NCI-H345 treated with DMSO at 0.1 percent for 48 hours (cell line): ENCODE measurements at regions not wholly inside any gene's neighbourhood (a gene's known extent, or its start where the extent isn't known, plus 50 kb on each side); places are given as distances from the start of the nearest gene placed in this dataset.
"Not testable (repeated sequence)": the region's sequence is repeated elsewhere in the genome, so short reads cannot be mapped to it uniquely, and the experiment has no call there.

Experiments
- DNase-seq: peaks from one replicate; lab custom pipeline; 2025; ENCODE audit not compliant: unreplicated experiment; lab: John Stamatoyannopoulos, UW

DNA sequence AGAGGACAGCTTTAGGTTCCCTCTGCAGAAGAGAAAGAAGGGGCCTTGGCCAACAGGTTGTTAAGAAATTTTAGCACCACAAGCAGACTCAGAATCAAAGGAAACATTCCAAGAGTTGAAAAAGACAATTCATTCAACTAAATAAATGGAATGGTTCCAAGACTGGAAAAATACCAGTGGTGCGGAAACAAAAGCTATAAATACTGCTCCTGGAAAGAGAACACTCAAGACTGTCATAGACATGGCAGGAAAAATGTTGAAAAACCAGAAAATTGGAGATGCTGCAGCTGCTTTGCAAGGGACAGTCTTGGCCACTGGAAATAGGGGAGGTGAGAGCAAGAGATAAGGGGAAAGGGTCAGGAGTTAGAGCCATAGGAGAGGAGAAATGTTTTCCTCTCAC lies 312.7 kb upstream of the CYRIA start:
- DNase-seq = no peak

DNA sequence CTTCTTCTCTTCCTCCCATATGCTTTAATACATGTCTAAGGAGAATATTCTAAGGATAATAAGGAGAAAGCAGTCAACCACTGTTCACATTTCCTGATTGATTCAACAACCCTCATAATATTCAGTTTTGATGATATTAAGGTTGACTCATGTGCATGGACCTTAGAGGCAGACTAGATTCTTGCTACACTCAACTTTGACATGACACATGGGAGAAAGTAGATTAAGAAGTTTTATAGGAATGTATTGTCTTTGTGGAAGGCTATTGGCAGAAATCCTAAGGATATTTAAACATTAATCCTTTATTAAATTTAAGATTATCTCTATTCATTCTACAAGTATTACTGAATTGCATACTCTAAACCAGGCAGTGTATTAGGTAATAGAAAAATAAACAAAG lies 309.1 kb upstream of the CYRIA start:
- DNase-seq = no peak

DNA sequence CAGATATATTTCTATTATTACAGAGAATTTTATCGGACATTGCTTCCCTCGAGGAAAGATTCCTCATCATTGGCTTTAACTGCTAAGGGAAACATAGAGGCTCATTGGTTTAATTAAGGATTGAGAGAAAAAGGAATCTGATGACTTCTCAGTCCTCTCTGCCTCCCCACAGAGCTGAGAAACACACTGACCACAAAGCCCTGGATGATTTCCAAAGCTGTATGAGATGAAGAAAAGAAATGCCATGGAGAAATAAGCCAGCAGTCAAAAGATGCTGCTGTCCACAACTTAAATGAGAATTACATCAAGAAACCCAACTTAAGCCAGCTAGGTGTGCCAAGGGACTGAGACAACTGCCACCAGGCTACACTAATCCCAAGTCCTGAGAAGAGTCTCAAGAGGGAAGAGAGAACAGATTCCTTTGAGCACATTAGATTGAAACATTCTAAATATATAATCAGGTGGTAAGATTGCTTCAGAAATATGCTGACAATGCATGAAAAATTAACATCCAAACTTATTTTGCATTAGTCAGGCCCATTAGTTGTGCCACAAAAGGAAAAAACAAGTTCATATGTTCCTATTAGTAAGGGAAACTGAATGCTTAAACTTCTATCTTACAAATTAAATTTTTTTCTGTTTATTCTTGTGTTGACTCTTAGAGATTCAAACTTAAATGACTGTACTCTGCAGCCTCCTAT lies 308.1 kb upstream of the CYRIA start:
- no peak for DNase-seq

DNA sequence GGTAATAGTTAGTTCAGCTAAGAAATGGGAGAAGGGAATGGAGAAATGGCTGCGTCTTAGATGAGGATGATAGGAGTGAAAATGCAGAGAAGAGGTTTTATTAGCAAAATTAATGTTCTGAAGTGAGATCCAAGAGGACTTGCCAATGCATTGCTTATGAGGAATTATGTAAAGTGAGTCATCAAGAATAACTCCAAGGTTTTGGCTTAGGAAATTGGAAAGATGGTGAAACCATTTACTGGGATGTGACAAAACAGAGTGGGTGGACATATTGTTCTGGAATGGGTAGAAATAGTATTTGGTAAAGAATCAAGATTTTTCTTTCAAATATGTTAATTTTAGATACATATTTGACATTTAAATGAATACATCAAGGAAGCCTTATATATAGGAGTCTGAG lies 306.6 kb upstream of the CYRIA start:
- DNase-seq = no peak

DNA sequence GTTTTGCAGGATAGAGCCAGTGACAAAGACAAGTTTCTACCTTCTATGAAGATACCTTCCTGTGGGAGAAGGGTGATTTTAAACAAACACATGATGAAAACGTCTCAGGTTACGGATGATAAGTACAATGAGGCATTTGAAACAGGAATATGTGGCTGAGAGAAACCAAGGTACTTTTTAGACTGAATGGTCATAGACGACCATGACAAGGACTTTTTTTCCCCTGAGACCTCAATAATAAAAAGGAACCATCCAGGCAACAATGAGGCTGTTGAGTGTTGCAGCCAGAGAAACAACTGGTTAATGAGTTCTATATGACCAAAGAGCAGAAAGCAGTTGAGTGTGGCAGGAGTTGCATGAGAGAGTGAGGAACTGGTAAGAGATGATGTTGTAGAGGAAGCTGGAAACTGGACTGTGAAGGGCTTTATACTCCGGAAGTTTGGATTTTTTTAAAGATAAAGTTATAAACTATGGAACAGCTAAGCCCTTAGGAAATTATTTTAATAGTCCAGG lies 306.1 kb upstream of the CYRIA start:
- DNase-seq = peak; percentile 30

DNA sequence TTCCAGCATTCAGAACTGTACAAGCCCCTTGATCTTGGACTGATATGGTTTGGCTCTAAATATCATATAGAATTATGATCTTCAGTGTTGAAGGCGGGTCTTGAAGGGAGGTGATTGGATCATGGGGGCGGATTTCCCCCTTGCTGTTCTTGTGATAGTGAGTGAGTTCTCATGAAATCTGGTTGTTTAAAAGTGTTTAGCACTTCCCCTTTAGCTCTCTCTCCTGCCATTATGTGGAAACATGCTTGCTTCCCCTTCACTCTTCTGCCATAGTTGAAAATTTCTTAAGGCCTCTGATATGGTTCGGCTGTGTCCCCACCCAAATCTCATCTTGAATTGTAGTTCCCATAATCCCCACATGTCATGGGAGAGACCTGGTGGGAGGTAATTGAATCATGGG lies 305.3 kb upstream of the CYRIA start:
- DNase-seq = not testable (repeated sequence)

DNA sequence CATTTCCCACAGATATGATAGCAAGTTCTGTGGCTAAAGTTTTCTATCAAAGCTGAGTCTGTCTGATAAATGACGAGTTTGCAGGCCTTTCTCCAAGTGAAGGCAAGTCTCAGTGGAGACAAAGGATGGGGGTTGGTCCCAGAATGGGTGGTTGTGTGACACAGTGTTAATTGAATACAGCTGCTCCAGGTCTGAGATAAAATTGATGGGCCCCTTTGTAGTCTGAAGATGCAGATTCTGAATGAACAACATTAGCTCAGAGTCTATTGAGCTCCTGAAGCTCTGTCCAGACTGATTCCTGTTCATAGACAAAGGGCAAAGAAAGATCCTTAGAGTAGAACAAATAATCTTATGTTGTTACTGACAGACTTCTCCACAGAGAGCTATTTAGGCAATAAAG lies 296.9 kb upstream of the CYRIA start:
- no peak for DNase-seq

DNA sequence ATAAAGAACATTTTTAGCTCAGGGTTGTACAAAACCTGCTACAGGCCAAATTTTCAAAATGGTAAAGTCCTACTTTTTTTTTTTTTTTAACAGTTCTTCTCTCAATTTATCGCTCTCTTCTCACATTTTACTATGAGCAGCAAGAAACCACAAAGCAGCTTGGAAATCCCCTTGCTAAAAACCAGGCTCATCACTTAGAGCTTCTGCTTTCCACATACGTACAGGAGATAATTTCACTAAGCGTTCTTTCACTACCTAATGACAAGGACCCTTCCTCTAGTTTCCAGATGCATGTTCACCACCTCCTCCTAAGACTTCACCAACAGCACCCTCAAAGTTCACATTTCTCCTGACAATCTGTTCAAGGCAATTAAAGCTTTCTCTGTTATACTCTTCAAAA lies 294.9 kb upstream of the CYRIA start:
- DNase-seq = no peak

DNA sequence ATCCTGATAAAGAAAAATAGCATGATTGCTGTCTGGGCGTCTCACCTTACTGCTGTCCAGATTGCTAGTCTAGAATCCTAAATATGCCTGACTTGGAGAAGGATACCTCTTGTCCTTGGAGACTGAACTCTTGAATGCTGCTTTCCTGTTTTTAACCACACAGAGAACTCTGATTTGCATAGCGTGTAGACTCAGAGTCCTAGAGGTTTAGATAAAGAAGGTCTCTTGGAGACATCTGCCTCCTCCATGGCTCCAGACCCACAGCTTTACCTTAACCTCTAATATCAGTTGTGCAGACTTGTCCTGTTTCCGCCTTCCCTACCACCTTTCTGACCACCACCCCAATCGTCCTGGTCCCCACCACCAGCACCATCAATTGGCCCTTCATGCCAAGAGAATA lies 292.6 kb upstream of the CYRIA start:
- no peak for DNase-seq

DNA sequence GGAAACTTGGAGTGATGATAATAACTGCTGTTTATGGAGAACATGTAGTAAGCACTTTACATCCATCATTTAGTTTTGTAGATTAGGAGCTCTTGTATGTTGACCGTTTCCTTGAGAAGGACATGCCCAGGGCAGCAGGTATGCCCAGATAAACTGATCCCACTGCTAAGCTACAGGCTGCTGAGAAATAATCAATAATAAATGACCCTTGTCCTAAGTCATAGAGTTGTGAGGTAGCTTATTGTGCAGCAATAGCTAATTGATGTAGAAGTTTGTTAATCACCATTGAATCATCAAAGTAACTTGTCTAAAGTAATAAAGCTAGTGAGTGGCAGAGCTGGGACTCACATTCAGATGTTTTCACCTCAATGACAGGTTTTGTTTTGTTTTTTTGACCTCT lies 287.2 kb upstream of the CYRIA start:
- no peak for DNase-seq

DNA sequence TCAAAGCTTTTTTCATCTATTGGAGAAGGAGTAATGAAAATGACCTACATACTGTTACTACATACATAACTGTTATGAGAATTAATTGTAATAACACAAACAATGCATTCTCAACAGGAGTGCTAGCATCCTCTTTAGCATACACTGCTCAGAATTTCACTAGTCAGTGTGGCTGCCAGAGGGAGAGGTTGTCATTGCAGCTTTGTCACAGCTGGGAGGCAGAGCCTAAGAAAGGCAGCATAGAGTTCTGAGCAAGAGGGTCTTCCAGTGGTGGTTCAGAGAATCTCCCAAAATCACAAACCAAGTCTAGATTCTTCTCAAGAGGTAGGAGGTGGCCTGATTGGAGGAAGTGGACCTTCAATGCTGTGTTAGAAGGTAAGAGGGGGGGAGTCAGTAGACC lies 286.7 kb upstream of the CYRIA start:
- DNase-seq = no peak

DNA sequence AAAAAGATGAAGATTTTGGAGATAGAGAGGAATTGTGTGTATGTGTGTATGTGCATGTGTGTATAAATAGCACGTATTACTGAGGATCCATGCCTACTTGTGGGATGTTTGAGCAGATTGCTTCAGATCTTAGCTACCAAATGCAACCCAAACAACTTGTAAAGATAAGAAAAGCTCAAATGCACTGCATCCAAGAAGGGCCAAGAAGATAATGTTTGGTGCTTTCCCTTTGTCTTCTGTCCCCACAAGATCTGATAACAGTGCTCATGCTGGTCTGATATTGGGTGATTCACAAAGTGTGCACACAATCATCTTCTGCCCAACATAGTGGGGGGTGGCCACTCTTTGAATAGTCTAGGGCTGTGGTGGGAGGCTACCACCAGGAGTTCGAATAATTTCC lies 284.8 kb upstream of the CYRIA start:
- DNase-seq = no peak

DNA sequence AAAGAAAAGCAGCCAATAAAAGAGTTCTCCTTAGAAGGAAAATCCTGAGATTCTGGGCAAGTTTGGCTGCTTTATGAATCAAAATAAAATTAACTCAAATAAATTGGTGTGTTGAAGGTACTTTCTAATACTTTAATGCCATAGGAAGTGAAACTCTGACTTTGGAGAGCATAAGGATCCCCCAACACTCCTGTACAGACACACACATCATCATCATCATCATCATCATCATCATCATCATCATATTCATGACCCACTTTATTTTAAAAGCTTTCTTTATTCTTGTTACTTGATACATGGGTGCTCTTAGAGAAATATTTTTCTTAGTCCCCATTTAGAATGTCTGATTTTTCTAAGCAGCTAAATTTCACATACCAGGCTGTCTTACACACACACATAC lies 283.1 kb upstream of the CYRIA start:
- DNase-seq = no peak

DNA sequence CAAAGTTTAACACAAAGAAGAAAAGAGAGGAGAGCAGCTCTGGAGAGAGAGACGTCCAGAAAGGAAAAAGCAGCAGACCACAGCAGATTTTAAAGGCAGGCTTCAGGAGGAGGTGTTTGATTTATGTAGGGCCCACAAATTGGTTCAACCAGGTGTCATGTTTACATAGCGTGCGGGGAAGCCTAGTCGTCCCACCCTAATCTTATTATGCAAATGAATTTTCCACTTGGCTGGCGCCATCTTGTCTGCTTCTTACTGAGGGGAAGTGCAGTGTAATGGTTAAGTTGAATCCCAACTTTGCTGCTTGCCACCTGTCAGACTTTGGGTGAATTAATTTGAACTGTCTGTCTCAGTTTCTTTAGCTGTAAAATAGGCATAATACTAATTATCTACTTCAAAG lies 282.4 kb upstream of the CYRIA start:
- no peak for DNase-seq

DNA sequence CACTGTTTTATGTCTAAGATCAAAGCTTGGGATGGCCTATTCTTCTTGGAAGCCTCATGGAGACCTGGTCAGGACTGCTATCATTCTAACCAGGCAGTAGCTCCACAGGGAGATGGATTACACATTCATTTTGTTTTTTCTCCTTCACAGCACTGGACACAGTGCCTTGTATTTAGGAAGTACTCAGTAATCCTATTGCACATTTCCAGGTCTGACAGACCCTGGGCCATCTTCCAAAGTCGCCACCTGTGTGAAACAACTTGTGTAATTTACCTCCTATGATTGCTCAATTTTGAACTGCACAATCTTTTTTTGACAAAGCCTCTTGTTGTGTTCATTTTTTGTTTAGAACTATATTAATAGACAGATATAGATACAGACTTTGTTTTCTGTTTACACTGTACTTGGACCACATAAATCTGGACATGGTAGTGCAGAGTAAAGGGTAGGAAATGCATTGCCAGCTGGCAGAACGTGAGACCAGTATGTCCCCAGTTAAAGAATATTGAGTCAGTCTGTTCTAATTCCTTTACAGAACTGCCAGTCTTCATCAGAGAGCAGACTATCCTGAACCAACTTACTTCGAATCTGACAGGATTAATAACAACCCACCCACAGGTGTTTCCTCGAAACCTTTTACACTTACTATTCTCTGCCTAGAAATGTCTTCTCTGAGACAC lies 277.8 kb upstream of the CYRIA start:
- DNase-seq = no peak

DNA sequence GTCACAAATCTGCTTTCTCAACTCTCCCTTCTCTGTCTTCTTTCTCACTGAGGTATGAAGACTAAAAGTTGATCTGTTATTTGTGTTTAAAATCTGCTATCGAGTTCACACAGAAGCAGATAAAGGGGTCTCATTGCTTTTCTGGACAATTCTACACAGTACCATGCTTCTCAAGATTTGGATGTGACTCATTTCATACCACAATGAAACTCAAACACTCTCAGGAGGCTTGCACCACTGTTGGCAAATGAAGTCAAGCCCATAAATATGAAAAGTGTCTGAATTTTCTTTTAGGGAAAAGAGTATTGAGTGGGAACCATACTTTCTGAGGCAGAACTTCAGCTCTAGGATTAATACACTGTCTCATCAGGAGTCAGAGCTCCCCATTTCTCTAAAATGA lies 274.6 kb upstream of the CYRIA start:
- no peak for DNase-seq

DNA sequence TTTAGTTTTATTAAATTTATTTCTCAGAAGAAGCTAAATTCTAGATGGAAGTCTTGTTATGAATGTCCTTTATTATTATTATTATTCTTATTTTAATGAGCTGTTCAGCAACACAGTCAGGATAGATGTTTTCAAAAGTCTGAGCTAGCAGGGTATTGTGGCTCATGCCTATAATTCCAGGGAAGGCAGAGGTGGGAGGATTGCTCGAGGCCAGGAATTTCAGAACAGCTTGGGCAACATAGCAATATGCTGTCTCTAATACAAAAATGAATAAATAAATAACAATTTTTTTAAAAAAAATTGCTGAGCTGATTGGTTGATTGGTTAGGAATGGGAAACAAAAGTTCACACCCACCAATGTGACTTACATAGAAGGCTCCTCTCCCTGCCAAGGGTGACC lies 274.1 kb upstream of the CYRIA start:
- DNase-seq = no peak

DNA sequence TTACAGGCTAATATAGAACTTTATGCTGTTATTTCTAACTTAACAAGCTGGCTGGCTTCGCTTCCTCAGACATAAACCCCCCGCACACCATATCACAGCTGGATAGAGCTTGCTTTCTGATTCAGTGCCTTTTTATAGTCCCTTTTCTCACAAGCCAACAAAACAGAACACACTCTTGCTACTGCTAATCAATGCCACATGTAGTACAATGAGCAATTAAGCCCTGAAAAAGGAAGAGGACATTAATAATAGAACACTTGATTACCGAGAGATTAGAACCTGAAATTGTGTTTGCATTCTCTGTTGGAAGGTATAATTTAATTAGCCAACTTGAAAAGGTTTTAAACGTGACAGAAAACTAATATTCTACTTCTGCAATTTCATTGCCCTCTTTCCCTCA lies 267.7 kb upstream of the CYRIA start:
- DNase-seq = no peak

DNA sequence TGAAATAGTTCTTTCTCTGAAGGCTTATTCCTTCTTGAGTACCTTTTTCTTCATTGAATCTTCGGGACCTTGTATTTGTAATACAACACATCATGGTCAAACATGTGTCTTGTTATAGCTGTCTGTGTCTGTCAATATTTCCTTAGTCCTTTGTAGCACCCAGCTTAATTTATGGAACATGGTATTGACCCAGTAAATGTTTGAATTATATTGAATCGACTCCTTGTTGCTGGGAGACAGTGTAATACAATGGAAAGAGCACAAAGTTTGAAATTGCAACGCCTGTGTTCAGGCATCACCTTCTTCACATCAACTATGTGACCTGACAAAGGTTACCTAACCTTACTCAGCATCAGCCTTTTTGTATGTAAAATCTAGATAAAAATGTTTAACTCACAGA lies 267.2 kb upstream of the CYRIA start:
- DNase-seq = no peak

DNA sequence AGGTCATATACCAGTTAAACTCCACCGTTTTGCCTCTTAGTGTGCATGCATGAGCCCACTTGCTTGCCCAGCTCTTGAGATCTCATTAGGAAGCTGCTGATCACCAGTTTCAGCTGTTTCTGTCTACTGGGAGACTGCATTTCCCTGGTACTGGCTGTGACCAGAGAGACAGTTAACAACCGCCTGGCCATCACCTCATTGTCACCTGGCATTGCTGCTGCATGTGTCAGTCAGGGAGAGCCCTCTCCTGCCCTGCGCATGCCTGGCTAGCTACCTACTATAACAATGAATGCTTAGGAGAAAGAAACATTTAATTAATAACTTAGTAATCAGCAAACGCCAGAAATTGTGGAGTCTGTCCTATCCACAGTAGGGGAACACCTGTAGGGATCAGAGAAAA lies 265.8 kb upstream of the CYRIA start:
- DNase-seq = no peak

DNA sequence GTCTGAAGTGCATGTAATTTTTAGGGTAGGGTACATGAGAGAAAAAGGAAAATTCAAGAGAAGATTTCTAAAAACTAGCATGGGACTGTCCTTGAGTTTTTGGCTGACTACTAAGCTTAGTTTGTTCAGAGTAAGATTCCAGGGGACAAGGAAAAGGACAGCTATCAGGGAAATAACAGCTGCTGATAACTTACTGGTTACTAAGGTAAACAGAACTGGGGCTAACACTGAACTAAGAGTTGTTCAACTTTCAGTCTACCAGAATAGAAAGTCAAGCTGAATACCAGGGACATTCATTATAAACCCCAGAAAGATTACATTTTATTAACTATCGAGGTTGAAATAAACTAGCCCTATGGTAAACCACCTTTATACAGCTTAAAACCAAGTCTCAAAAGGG lies 261.8 kb upstream of the CYRIA start:
- DNase-seq = no peak

DNA sequence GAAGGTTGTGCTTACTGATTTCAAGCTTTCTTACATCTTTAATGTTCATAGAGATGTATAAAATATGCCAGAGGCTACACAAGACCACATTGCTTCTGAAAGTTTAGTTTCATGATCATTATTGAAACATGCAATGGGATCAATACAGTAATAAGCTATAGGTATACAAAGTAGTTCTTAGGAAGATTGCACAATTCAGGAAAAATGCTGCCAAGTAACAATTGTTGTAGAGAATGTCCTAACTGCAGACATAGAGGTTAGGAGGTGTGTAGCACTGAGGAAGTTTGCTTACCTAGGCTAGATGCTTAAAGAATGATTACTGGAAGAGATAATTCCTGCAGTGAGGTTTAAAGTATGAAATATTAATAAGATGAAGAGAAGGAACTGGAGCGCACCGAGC lies 259.5 kb upstream of the CYRIA start:
- DNase-seq = no peak

DNA sequence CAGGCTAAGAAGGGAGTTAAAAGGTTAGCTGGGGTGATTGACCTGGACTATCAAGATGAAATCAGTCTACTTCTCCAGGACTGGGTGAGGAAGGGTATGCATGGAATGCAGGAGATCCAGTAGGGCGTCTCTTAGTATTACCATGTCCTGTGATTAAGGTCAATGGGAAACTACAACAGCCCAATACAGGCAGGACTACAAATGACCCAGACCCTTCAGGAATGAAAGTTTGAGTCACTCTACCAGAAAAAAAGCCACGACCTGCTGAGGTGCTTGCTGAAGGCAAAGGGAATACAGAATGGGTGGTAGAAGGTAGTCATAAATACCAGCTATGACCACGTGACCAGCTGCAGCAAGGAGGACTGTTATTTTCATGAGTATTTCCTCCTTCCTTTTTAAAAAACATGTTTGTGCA lies 249.7 kb upstream of the CYRIA start:
- DNase-seq = not testable (repeated sequence)
